RWPE1 (cell line): ENCODE measurements at regions not wholly inside any gene's neighbourhood (a gene's known extent, or its start where the extent isn't known, plus 50 kb on each side); places are given as distances from the start of the nearest gene placed in this dataset.

Experiments
- CTCF ChIA-PET: fragments of 350-600 bp; sonication (Branson Sonifier 250); formaldehyde crosslinking; extraction: SDS; loops from one replicate; lab custom pipeline; 2021; lab: Yijun Ruan, JAX
- POLR2A ChIA-PET: fragments of 400-600 bp; formaldehyde crosslinking; extraction: SDS; loops from one replicate; lab custom pipeline; 2020; ENCODE audit warnings: antibody characterized with exemption; ENCODE audit not compliant: low non-redundant PET; lab: Yijun Ruan, JAX
- DNase-seq: peaks from one replicate; pipeline ENCODE4 v3.0.0; 2012; ENCODE audit warnings: low spot score
- H3K27ac ChIP-seq: fragments of 450-650 bp; 2 replicates; pipeline ENCODE4 v1.5.1; 2017
- TF ChIP-seq, protein P1 (sequence below): fragments of 450-650 bp; conservative IDR thresholded peaks from 2 replicates; pipeline ENCODE4 v1.5.1; 2017; ENCODE audit warnings: low read depth, mild to moderate bottlenecking

DNA sequence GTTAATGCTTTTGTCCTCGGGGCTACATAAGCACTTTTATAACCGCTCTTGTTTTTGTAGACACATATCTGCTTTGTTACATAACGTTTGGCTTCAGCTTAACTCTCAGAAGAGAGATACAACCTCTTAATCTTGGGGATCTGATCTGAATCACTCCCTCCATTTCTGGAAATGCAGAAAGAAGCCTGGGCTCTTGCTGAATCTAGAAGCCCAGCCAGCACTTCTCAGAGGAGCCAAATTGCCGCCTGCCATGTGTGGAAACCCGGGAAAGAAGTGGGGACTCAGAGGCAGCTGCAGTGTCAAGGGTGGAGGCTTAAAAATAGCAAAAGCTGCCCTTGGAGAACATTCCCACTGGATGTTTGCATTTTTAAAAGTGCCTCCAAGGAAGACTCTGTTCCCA is 69.3 kb upstream of the LDB2 start:
- no peak for DNase-seq
- TF ChIP-seq, protein P1, sequence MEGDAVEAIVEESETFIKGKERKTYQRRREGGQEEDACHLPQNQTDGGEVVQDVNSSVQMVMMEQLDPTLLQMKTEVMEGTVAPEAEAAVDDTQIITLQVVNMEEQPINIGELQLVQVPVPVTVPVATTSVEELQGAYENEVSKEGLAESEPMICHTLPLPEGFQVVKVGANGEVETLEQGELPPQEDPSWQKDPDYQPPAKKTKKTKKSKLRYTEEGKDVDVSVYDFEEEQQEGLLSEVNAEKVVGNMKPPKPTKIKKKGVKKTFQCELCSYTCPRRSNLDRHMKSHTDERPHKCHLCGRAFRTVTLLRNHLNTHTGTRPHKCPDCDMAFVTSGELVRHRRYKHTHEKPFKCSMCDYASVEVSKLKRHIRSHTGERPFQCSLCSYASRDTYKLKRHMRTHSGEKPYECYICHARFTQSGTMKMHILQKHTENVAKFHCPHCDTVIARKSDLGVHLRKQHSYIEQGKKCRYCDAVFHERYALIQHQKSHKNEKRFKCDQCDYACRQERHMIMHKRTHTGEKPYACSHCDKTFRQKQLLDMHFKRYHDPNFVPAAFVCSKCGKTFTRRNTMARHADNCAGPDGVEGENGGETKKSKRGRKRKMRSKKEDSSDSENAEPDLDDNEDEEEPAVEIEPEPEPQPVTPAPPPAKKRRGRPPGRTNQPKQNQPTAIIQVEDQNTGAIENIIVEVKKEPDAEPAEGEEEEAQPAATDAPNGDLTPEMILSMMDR: no peak
- POLR2A ChIA-PET: no interaction called here
- no peak overlapping the region for H3K27ac ChIP-seq
- CTCF ChIA-PET: no interaction called here

DNA sequence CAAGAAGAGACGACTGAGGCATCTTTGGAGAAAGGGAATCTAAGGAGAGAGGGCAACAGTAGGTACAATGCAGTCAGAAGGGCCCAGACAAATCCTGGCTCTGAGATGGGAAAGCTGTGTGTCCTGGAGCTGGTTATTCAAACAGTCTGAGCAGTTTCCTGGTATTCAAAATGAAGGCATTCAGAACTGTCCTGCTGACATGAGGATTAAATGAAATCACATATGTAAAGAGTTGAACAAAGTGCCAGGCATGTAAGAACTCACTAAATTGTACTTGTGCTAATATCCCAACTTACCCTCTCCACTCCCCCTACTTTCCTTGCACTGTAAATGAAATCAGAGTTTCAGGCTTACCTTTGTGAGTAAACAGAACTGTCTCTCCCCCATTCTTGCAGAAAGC is 60.9 kb upstream of the LDB2 start:
- POLR2A ChIA-PET: no interaction called here
- TF ChIP-seq, protein P1: no peak
- CTCF ChIA-PET: no interaction called here
- DNase-seq: no peak
- no peak overlapping the region for H3K27ac ChIP-seq

DNA sequence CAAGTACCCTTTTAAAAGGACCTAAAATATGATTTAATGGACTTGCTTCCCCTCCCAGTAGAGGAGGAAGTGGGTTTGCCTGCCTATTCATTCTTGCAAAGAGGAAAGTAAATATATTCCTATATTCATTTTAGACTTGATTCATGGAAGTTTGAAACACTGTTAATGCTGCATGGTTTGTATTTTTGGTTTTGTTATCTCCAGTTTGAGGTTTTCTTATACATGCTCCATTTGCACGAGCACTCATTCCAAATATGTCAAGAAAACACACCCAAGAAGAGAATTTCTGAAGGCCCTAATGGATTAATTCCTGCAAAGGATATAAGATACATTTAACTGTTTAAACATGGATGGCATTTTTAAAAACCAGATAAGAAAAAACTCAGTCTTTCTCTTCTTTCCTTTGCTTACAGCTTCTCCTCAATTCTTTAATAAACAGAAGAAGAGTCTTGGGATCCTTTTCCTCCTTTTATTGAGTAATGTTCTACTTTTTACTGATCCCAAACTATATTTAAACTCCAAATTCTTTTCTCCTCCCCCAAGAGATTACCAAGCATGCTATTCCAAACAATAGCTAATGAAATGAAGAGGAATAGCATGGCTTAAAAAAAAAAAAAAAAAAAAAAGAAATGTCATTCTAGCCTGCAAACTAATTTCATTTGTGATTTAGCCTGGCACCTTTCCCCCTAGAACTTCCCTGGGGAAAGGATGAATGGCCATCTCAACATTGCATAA is 54.6 kb upstream of the LDB2 start:
- H3K27ac ChIP-seq: peak overlapping the region; percentile 65
- TF ChIP-seq, protein P1: no peak
- ChIA-PET POLR2A (no interaction called here), CTCF (no interaction called here)
- no peak for DNase-seq

DNA sequence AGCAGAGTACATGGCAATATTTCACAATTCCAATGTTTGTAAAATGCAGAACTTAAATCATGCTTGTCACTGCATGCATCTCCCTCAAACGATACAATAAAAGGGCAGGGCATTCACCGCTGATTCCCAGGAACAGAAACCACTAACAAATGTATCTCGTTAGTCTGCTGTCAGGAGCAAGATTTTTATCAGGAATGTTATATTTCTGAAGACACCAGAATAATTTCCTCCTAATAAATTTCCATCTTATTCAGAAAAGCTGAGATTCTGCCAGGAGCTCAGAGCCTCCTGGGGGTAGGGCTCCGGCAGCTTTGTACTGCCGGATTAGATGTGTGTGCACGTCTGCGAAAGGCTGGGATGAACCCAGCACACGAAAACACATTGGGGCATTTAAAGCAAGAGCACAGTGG is 54.0 kb upstream of the LDB2 start:
- TF ChIP-seq, protein P1: no peak
- ChIA-PET CTCF (no interaction called here), POLR2A (no interaction called here)
- peak overlapping the region; percentile 65 for H3K27ac ChIP-seq
- no peak for DNase-seq
